Neural progenitor cell (in vitro differentiated cells): ENCODE measurements at regions not wholly inside any gene's neighbourhood (a gene's known extent, or its start where the extent isn't known, plus 50 kb on each side); places are given as distances from the start of the nearest gene placed in this dataset.
A peak's percentile ranks its signal among the peaks of the same experiment; 100 is the strongest.

Source experiments
- DNase-seq: peaks from one replicate; pipeline ENCODE4 v3.0.0-alpha.2; 2016; ENCODE audit warnings: low spot score
- H2AFZ ChIP-seq: fragments of 200-600 bp; sonication (generic); replicated peaks from 2 replicates; pipeline ENCODE4 v1.6.1; 2016; ENCODE audit warnings: antibody characterized with exemption
- H3F3A ChIP-seq: fragments of 200-600 bp; sonication (generic); 2 replicates; pipeline ENCODE4 v1.6.1; 2016; ENCODE audit warnings: antibody characterized with exemption, low read depth
- H3K27ac ChIP-seq: fragments of 200-600 bp; sonication (generic); 2 replicates; pipeline ENCODE4 v1.5.1; 2016; ENCODE audit warnings: mild to moderate bottlenecking
- H3K27me3 ChIP-seq: fragments of 200-600 bp; sonication (generic); 2 replicates; pipeline ENCODE4 v1.6.1; 2016; ENCODE audit warnings: mild to moderate bottlenecking, moderate library complexity
- H3K36me3 ChIP-seq: fragments of 200-600 bp; sonication (generic); 2 replicates; pipeline ENCODE4 v1.5.1; 2016
- H3K4me1 ChIP-seq: fragments of 200-600 bp; sonication (generic); 2 replicates; pipeline ENCODE4 v1.6.1; 2016; ENCODE audit warnings: mixed run types
- H3K4me2 ChIP-seq: fragments of 200-600 bp; sonication (generic); 2 replicates; pipeline ENCODE4 v1.6.1; 2016
- H3K4me3 ChIP-seq: fragments of 200-600 bp; sonication (generic); 2 replicates; pipeline ENCODE4 v1.5.1; 2016
- H3K79me2 ChIP-seq: fragments of 200-600 bp; sonication (generic); 2 replicates; pipeline ENCODE4 v1.6.1; 2016; ENCODE audit warnings: low read depth
- H3K9ac ChIP-seq: fragments of 200-600 bp; sonication (generic); 2 replicates; pipeline ENCODE4 v1.6.1; 2016
- H3K9me3 ChIP-seq: fragments of 200-600 bp; sonication (generic); 2 replicates; pipeline ENCODE4 v1.5.1; 2016; ENCODE audit warnings: low read depth
- H4K20me1 ChIP-seq: fragments of 200-600 bp; sonication (generic); 2 replicates; pipeline ENCODE4 v1.6.1; 2016; ENCODE audit warnings: low read depth
- H3K27ac Mint-ChIP-seq: 3 replicates; pipeline ENCODE4 v1.8.0; 2021; ENCODE audit warnings: mixed read lengths
- H3K27me3 Mint-ChIP-seq: 2 replicates; pipeline ENCODE4 v1.8.0; 2022; ENCODE audit warnings: low read depth, mild to moderate bottlenecking, inconsistent platforms, moderate library complexity, mixed read lengths; ENCODE audit not compliant: insufficient read depth
- H3K36me3 Mint-ChIP-seq: 3 replicates; pipeline ENCODE4 v1.8.0; 2021; ENCODE audit warnings: mixed read lengths
- H3K4me1 Mint-ChIP-seq: 3 replicates; pipeline ENCODE4 v1.8.0; 2021; ENCODE audit warnings: mixed read lengths
- H3K4me3 Mint-ChIP-seq: 3 replicates; pipeline ENCODE4 v1.8.0; 2021; ENCODE audit warnings: mild to moderate bottlenecking, moderate library complexity, mixed read lengths
- H3K9me3 Mint-ChIP-seq: 3 replicates; pipeline ENCODE4 v1.8.0; 2020; ENCODE audit warnings: mixed read lengths
- CTCF ChIP-seq: fragments of 200-600 bp; sonication (generic); IDR thresholded peaks from 2 replicates; pipeline ENCODE4 v1.5.1; 2017; ENCODE audit warnings: antibody characterized with exemption, mild to moderate bottlenecking
- EZH2 ChIP-seq: fragments of 200-600 bp; sonication (generic); IDR thresholded peaks from 2 replicates; pipeline ENCODE4 v1.6.1; 2017; ENCODE audit warnings: antibody characterized with exemption, mild to moderate bottlenecking, moderate library complexity
- EZH2phosphoT487 ChIP-seq: fragments of 200-600 bp; sonication (generic); IDR thresholded peaks from 2 replicates; pipeline ENCODE4 v1.6.1; 2017; ENCODE audit warnings: antibody characterized with exemption

GRCh38 chr20:40244286-40244685 is 444.8 kb downstream of the MAFB start:
- Mint-ChIP-seq H3K9me3 (peaks cover 2% of the 10 kb centered on the region), H3K27ac (no peak overlapping the region), H3K4me3 (no peak overlapping the region), H3K27me3 (peaks cover 4% of the 10 kb centered on the region), H3K36me3 (no peaks in the 10 kb centered on the region), H3K4me1 (peaks cover 13% of the 10 kb centered on the region)
- H3K9ac ChIP-seq = no peak overlapping the region
- H2AFZ ChIP-seq = no peak overlapping the region
- H3K4me2 ChIP-seq = no peak overlapping the region
- H3F3A ChIP-seq = no peaks in the 10 kb centered on the region
- H3K4me1 ChIP-seq = no peaks in the 10 kb centered on the region
- no peaks in the 10 kb centered on the region for H3K79me2 ChIP-seq
- no peaks in the 10 kb centered on the region for H3K36me3 ChIP-seq
- no peak overlapping the region for H3K27ac ChIP-seq
- no peaks in the 10 kb centered on the region for H3K27me3 ChIP-seq
- DNase-seq = no peak
- TF ChIP-seq EZH2phosphoT487 = no peak
- no peak for TF ChIP-seq CTCF
- no peak for TF ChIP-seq EZH2
- H4K20me1 ChIP-seq = no peaks in the 10 kb centered on the region
- H3K9me3 ChIP-seq = no peaks in the 10 kb centered on the region
- no peak overlapping the region for H3K4me3 ChIP-seq

GRCh38 chr20:40241596-40242343 is 447.3 kb downstream of the MAFB start:
- TF ChIP-seq CTCF (no peak), EZH2 (no peak), EZH2phosphoT487 (no peak)
- Histone ChIP-seq H3K4me1 (no peaks in the 10 kb centered on the region), H3K9me3 (no peaks in the 10 kb centered on the region), H3K4me3 (no peak overlapping the region), H3K27ac (no peak overlapping the region), H3K27me3 (no peaks in the 10 kb centered on the region), H2AFZ (no peak overlapping the region), H3F3A (no peaks in the 10 kb centered on the region), H3K36me3 (no peaks in the 10 kb centered on the region), H4K20me1 (no peaks in the 10 kb centered on the region), H3K4me2 (no peak overlapping the region), H3K79me2 (no peaks in the 10 kb centered on the region), H3K9ac (no peak overlapping the region)
- DNase-seq = no peak
- peak overlapping the region; percentile 44 for H3K27ac Mint-ChIP-seq
- no peaks in the 10 kb centered on the region for H3K9me3 Mint-ChIP-seq
- H3K4me1 Mint-ChIP-seq = peaks cover 13% of the 10 kb centered on the region
- no peak overlapping the region for H3K4me3 Mint-ChIP-seq
- H3K27me3 Mint-ChIP-seq = peaks cover 6% of the 10 kb centered on the region
- no peaks in the 10 kb centered on the region for H3K36me3 Mint-ChIP-seq

- peaks cover 2% of the 10 kb centered on the region for H3K27me3 Mint-ChIP-seq
- H3K4me3 Mint-ChIP-seq = no peak overlapping the region
- H3K9me3 Mint-ChIP-seq = no peaks in the 10 kb centered on the region
Observed at GRCh38 chr20:40238511-40238910, 450.5 kb downstream of the MAFB start.

More at GRCh38 chr20:40238511-40238910, 450.5 kb downstream of the MAFB start:
- H3K4me3 ChIP-seq = no peak overlapping the region
- no peaks in the 10 kb centered on the region for H4K20me1 ChIP-seq
- H3K4me1 Mint-ChIP-seq = peaks cover 13% of the 10 kb centered on the region
- H3K27me3 ChIP-seq = no peaks in the 10 kb centered on the region
- TF ChIP-seq CTCF = no peak
- TF ChIP-seq EZH2 = no peak
- TF ChIP-seq EZH2phosphoT487 = no peak
- no peak for DNase-seq
- no peaks in the 10 kb centered on the region for H3K36me3 Mint-ChIP-seq
- no peaks in the 10 kb centered on the region for H3K79me2 ChIP-seq
- H3K4me1 ChIP-seq = no peaks in the 10 kb centered on the region
- H3K9ac ChIP-seq = no peak overlapping the region
- H3K27ac ChIP-seq = no peak overlapping the region
- H3K27ac Mint-ChIP-seq = no peak overlapping the region
- H2AFZ ChIP-seq = no peak overlapping the region
- no peak overlapping the region for H3K4me2 ChIP-seq
- no peaks in the 10 kb centered on the region for H3K36me3 ChIP-seq
- H3F3A ChIP-seq = no peaks in the 10 kb centered on the region
- H3K9me3 ChIP-seq = no peaks in the 10 kb centered on the region
